K562 (cell line): ENCODE measurements at regions not wholly inside any gene's neighbourhood (a gene's known extent, or its start where the extent isn't known, plus 50 kb on each side); places are given as distances from the start of the nearest gene placed in this dataset.

ENCODE experiments used
- ATAC-seq: fragments of 200-7000 bp; cut with Tn5 transposase; 3 replicates; pipeline ENCODE4 v1.9.1; 2020; ENCODE audit warnings: moderate library complexity
- BruUV-seq: library from RNA; stranded (reverse); fragments of 400-500 nt; replicated peaks from 2 replicates; lab custom pipeline; 2021; lab: Mats Ljungman, UMichigan
- CTCF ChIA-PET: fragments of 300-600 bp; formaldehyde crosslinking; extraction: SDS; loops from one replicate; lab custom pipeline; 2021; ENCODE audit warnings: low intra/inter-chr PET ratio; lab: Yijun Ruan, JAX
- POLR2A ChIA-PET: fragments of 300-600, 350-650 bp; sonication (Branson Sonifier 250); formaldehyde crosslinking; extraction: SDS; loops from one replicate; lab custom pipeline; 2021; ENCODE audit warnings: antibody characterized with exemption, inconsistent platforms; lab: Yijun Ruan, JAX
- DNase-seq, 4 experiments: peaks; one replicate each; pipeline versions ENCODE4 v3.0.0 to v3.0.0-alpha.2; 2011 to 2018; ENCODE audit warnings: low spot score in 3 of 4, mixed read lengths in 3 of 4; ENCODE audit errors: extremely low read depth in 1 of 4
- FAIRE-seq: peaks from 2 replicates; lab custom pipeline; 2011; peaks lifted over from hg19 to GRCh38; lab: Jason Lieb, UNC
- H2AFZ ChIP-seq: 2 replicates; pipeline ENCODE4 v1.6.0; 2011; ENCODE audit warnings: low read depth, low read length, control low read depth, inconsistent platforms
- H3K27ac ChIP-seq: fragments of 200-600 bp; 3 replicates; pipeline ENCODE4 v1.8.0; 2011; ENCODE audit warnings: low read depth, mild to moderate bottlenecking, control low read depth, inconsistent platforms, low read length, moderate library complexity, mixed read lengths; ENCODE audit errors: extremely low read depth
- H3K27me3 ChIP-seq, 2 experiments: fragments of 300-600 bp in 1 of 2; 2 replicates in 1 of 2; 3 replicates in 1 of 2; pipeline versions ENCODE4 v1.6.0 to v1.8.0; 2011; ENCODE audit warnings: inconsistent platforms in 2 of 2, low read length in 2 of 2, mild to moderate bottlenecking in 1 of 2, mixed read lengths in 1 of 2, moderate library complexity in 1 of 2; ENCODE audit not compliant: control insufficient read depth in 2 of 2, insufficient read depth in 2 of 2
- H3K36me3 ChIP-seq: fragments of 300-600 bp; 3 replicates; pipeline ENCODE4 v1.8.0; 2011; ENCODE audit warnings: mild to moderate bottlenecking, low read length, inconsistent platforms; ENCODE audit not compliant: control insufficient read depth, insufficient read depth
- H3K4me1 ChIP-seq, 2 experiments: fragments of 200-600 bp in 1 of 2; replicated peaks in 1 of 2; 2 replicates in 1 of 2; 3 replicates in 1 of 2; pipeline versions ENCODE4 v1.5.1 to v1.8.0; 2011; ENCODE audit warnings: inconsistent platforms in 2 of 2, low read length in 2 of 2, mild to moderate bottlenecking in 1 of 2, mixed read lengths in 1 of 2, moderate library complexity in 1 of 2; ENCODE audit not compliant: control insufficient read depth in 2 of 2, insufficient read depth in 2 of 2
- H3K4me2 ChIP-seq: 2 replicates; pipeline ENCODE4 v1.6.1; 2011; ENCODE audit warnings: low read length, control low read depth, inconsistent platforms, mixed read lengths; ENCODE audit not compliant: insufficient read depth
- H3K4me3 ChIP-seq: fragments of 200-600 bp; sonication (generic), shearing (Covaris generic); 2 replicates; pipeline ENCODE4 v1.5.1; 2016; ENCODE audit warnings: control low read depth, inconsistent platforms
- H3K79me2 ChIP-seq: fragments of 200-600 bp; 3 replicates; pipeline ENCODE4 v1.8.0; 2011; ENCODE audit warnings: low read length, inconsistent platforms; ENCODE audit not compliant: control insufficient read depth, insufficient read depth
- H3K9ac ChIP-seq, 2 experiments: 2 replicates each; pipeline versions ENCODE4 v1.6.0 to v1.6.1; 2011; ENCODE audit warnings: low read depth in 2 of 2, low read length in 2 of 2, control low read depth in 1 of 2, inconsistent platforms in 1 of 2, mild to moderate bottlenecking in 1 of 2, mixed read lengths in 1 of 2; ENCODE audit not compliant: insufficient read depth in 1 of 2
- H3K9me1 ChIP-seq: one replicate; pipeline ENCODE4 v1.6.0; 2011; ENCODE audit warnings: inconsistent platforms, mild to moderate bottlenecking, low read length, moderate library complexity; ENCODE audit not compliant: control insufficient read depth, insufficient read depth
- H3K9me3 ChIP-seq: replicated peaks from 2 replicates; pipeline ENCODE4 v1.5.1; 2011; ENCODE audit warnings: low read depth, low read length, inconsistent platforms; ENCODE audit not compliant: control insufficient read depth, insufficient read depth
- H4K20me1 ChIP-seq: replicated peaks from 2 replicates; pipeline ENCODE4 v1.6.1; 2011; ENCODE audit warnings: low read length, inconsistent platforms, mixed read lengths; ENCODE audit not compliant: control insufficient read depth, insufficient read depth
- ATF7 ChIP-seq: fragments of 450-650 bp; IDR thresholded peaks from 2 replicates; pipeline ENCODE4 v1.7.1; 2014; ENCODE audit warnings: mild to moderate bottlenecking, moderate library complexity
- CHCHD3 ChIP-seq: fragments of 250-450 bp; sonication (Bioruptor Pico); IDR thresholded peaks from 2 replicates; pipeline ENCODE4 v2.1.2; 2022; ENCODE audit warnings: mild to moderate bottlenecking
- EZH2 ChIP-seq: IDR thresholded peaks from 2 replicates; pipeline ENCODE4 v1.6.1; 2012; ENCODE audit warnings: low read depth, mild to moderate bottlenecking, inconsistent platforms, low read length, borderline replicate concordance
- HDAC1 ChIP-seq, 2 experiments: fragments of 450-650 bp; IDR thresholded peaks; 2 replicates each; pipeline ENCODE4 v1.6.1; 2016 to 2017; ENCODE audit warnings: inconsistent platforms in 1 of 2, mild to moderate bottlenecking in 1 of 2, moderate library complexity in 1 of 2
- POLR2G ChIP-seq: fragments of 200-400 bp; formaldehyde crosslinking; IDR thresholded peaks from 2 replicates; pipeline ENCODE4 v1.6.1; 2017; ENCODE audit warnings: low read depth, mild to moderate bottlenecking, antibody characterized with exemption, low read length, moderate library complexity
- POU5F1 ChIP-seq: fragments of 150-350 bp; IDR thresholded peaks from 2 replicates; pipeline ENCODE4 v1.6.1; 2014; ENCODE audit warnings: borderline replicate concordance, low read length, low read depth, mild to moderate bottlenecking; ENCODE audit not compliant: partially characterized antibody
- RBM22 ChIP-seq: fragments of 200-400 bp; formaldehyde crosslinking; IDR thresholded peaks from 2 replicates; pipeline ENCODE4 v1.6.1; 2018; ENCODE audit warnings: low read length, low read depth; ENCODE audit not compliant: poor library complexity, severe bottlenecking
- RCOR1 ChIP-seq, 2 experiments: IDR thresholded peaks; 2 replicates each; pipeline ENCODE4 v1.6.1; 2012; ENCODE audit warnings: low read depth in 2 of 2, low read length in 2 of 2, borderline replicate concordance in 1 of 2, improper control_type of control experiment in 1 of 2
- SRSF7 ChIP-seq: fragments of 200-400 bp; formaldehyde crosslinking; optimal IDR thresholded peaks from 2 replicates; pipeline ENCODE3; 2017; ENCODE audit warnings: mild to moderate bottlenecking, low read depth, low read length
- ZBTB7A ChIP-seq: IDR thresholded peaks from 2 replicates; pipeline ENCODE4 v1.6.1; 2011; ENCODE audit warnings: low read depth, mild to moderate bottlenecking, low read length, moderate library complexity, borderline replicate concordance; ENCODE audit not compliant: control insufficient read depth
- ZNF551 ChIP-seq: fragments of 250-450 bp; sonication (Bioruptor Pico); IDR thresholded peaks from 2 replicates; pipeline ENCODE4 v1.5.0; 2021; ENCODE audit warnings: mild to moderate bottlenecking, moderate library complexity
- WGBS: fragments of 100-300 bp; shearing (Covaris generic); methylation state at CpG from one replicate; pipeline ENCODE4 v1.1.6; 2016; ENCODE audit warnings: low coverage, mixed read lengths; ENCODE audit not compliant: insufficient coverage; ENCODE audit errors: missing lambda C conversion rate; 5-methylcytosine and 5-hydroxymethylcytosine counted together
- in situ Hi-C: fragments of 300-500 bp; cut with MboI; formaldehyde crosslinking; loops from 4 replicates; pipeline ENCODE4 v1.15.0; 2018; ENCODE audit warnings: inconsistent platforms, mixed read lengths
- intact Hi-C: fragments of 100-400 bp; cut with micrococcal nuclease; formaldehyde crosslinking; loops from 2 replicates; pipeline ENCODE4 v1.14.2; 2022
- TF ChIP-seq, protein P1 (sequence below), 2 experiments: fragments of 450-650 bp in 1 of 2; IDR thresholded peaks; 2 replicates each; pipeline ENCODE4 v1.6.1; 2011 to 2017; ENCODE audit warnings: low read depth in 2 of 2, antibody characterized with exemption in 1 of 2, borderline replicate concordance in 1 of 2, low read length in 1 of 2, mild to moderate bottlenecking in 1 of 2, mixed read lengths in 1 of 2; ENCODE audit not compliant: control insufficient read depth in 1 of 2
- TF ChIP-seq, protein P2 (sequence below): fragments of 450-650 bp; IDR thresholded peaks from 2 replicates; pipeline ENCODE4 v1.7.1; 2018; ENCODE audit warnings: mild to moderate bottlenecking, low read depth; ENCODE audit not compliant: partially characterized antibody

DNA sequence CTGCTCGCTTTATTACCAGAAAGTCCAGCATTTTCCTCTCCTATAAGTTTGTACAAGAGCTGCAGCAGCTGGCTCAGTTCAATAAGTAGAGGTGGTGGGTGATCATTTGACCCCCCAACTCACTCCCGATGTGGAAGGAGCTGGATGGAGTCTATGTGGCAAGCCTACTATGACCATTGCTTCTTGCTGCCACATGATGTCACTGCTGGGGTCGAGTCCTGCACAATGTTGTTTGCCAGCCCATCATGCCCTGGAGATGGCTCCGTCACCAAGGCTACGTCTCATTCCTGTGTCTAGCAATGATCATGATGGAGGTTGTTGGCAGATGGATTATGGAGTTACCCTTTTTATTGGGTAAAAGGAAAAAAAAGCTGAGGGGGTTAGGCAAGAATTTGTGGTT lies 266.3 kb downstream of the PSAT1 start (continued):
- TF ChIP-seq, protein P1, sequence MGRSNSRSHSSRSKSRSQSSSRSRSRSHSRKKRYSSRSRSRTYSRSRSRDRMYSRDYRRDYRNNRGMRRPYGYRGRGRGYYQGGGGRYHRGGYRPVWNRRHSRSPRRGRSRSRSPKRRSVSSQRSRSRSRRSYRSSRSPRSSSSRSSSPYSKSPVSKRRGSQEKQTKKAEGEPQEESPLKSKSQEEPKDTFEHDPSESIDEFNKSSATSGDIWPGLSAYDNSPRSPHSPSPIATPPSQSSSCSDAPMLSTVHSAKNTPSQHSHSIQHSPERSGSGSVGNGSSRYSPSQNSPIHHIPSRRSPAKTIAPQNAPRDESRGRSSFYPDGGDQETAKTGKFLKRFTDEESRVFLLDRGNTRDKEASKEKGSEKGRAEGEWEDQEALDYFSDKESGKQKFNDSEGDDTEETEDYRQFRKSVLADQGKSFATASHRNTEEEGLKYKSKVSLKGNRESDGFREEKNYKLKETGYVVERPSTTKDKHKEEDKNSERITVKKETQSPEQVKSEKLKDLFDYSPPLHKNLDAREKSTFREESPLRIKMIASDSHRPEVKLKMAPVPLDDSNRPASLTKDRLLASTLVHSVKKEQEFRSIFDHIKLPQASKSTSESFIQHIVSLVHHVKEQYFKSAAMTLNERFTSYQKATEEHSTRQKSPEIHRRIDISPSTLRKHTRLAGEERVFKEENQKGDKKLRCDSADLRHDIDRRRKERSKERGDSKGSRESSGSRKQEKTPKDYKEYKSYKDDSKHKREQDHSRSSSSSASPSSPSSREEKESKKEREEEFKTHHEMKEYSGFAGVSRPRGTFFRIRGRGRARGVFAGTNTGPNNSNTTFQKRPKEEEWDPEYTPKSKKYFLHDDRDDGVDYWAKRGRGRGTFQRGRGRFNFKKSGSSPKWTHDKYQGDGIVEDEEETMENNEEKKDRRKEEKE (IDR thresholded peaks at IDR 0.05; ENCODE audit: borderline replicate concordance in 1 of 2, control insufficient read depth in 1 of 2, low read depth in 2 of 2, low read length in 1 of 2), result no peak
- no peak for TF ChIP-seq RCOR1 (IDR thresholded peaks at IDR 0.05; ENCODE audit: borderline replicate concordance in 1 of 2, low read depth in 2 of 2, low read length in 2 of 2)
- no peak for TF ChIP-seq CHCHD3 (CRISPR knock-in tag)
- TF ChIP-seq RBM22, result no peak

DNA sequence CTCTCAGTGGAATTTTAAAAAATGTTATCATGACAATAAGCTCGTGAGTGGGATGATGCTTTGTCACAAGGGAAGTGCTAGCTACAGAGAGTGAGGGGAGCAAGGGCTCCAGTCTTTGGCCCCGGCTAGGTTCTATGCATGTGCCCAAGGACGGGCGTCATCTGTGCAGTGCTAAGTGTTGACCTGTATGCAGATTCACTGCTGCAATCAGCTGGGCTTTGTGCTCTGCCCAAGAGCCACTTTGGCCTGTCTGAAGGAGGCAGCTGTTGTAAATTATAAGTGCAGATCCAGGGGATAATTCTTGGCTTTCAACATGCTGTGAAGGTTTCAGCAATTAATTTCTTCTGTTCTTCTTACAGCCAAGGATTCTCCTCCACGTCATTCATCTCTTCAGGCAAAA lies 268.6 kb downstream of the PSAT1 start:
- ChIA-PET CTCF (no interaction called here), POLR2A (no interaction called here)
- no peaks in the 10 kb centered on the region for H3K9me1 ChIP-seq
- intact Hi-C loops, result no loop called here
- H3K79me2 ChIP-seq, result no peaks in the 10 kb centered on the region
- H3K27me3 ChIP-seq, result no peaks in the 10 kb centered on the region
- no peaks in the 10 kb centered on the region for H3K36me3 ChIP-seq
- H2AFZ ChIP-seq, result no peak overlapping the region
- no peaks in the 10 kb centered on the region for H3K4me1 ChIP-seq
- no peak overlapping the region for H3K27ac ChIP-seq
- no peak overlapping the region for H3K9ac ChIP-seq
- H3K4me2 ChIP-seq, result no peak overlapping the region
- no peak for FAIRE-seq
- no TSS peak for BruUV-seq
- H3K4me3 ChIP-seq, result no peak overlapping the region
- no peaks in the 10 kb centered on the region for H3K9me3 ChIP-seq
- ATAC-seq, result no peak
- DNase-seq, result no peak
- H4K20me1 ChIP-seq, result no peaks in the 10 kb centered on the region
- WGBS, result 0% methylated on average over 5 of the region's 5 CpGs
- in situ Hi-C loops, result no loop called here
- TF ChIP-seq POU5F1, result no peak
- TF ChIP-seq, protein P2, sequence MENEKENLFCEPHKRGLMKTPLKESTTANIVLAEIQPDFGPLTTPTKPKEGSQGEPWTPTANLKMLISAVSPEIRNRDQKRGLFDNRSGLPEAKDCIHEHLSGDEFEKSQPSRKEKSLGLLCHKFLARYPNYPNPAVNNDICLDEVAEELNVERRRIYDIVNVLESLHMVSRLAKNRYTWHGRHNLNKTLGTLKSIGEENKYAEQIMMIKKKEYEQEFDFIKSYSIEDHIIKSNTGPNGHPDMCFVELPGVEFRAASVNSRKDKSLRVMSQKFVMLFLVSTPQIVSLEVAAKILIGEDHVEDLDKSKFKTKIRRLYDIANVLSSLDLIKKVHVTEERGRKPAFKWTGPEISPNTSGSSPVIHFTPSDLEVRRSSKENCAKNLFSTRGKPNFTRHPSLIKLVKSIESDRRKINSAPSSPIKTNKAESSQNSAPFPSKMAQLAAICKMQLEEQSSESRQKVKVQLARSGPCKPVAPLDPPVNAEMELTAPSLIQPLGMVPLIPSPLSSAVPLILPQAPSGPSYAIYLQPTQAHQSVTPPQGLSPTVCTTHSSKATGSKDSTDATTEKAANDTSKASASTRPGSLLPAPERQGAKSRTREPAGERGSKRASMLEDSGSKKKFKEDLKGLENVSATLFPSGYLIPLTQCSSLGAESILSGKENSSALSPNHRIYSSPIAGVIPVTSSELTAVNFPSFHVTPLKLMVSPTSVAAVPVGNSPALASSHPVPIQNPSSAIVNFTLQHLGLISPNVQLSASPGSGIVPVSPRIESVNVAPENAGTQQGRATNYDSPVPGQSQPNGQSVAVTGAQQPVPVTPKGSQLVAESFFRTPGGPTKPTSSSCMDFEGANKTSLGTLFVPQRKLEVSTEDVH, result no peak
- TF ChIP-seq EZH2, result no peak
- no peak for TF ChIP-seq ZNF551 (CRISPR knock-in tag)
- no peak for TF ChIP-seq ZBTB7A
- TF ChIP-seq ATF7, result no peak
- no peak for TF ChIP-seq HDAC1 (IDR thresholded peaks at IDR 0.05)
- TF ChIP-seq POLR2G, result no peak
- TF ChIP-seq SRSF7, result no peak
